ENCODE measurements at regions not wholly inside any gene's neighbourhood (a gene's known extent, or its start where the extent isn't known, plus 50 kb on each side); places are given as distances from the start of the nearest gene placed in this dataset.

GRCh38 chr14:22420598-22421186 lies 168.3 kb downstream of the DAD1 start:
- TF ChIP-seq PATZ1 (CRISPR knock-in tag; IDR thresholded peaks at IDR 0.05; ENCODE audit: borderline replicate concordance) (no peak), ZFP3 (CRISPR knock-in tag; IDR thresholded peaks at IDR 0.05) (no peak), PPARA (CRISPR knock-in tag; IDR thresholded peaks at IDR 0.05; ENCODE audit: borderline replicate concordance) (no peak), RARB (CRISPR knock-in tag; IDR thresholded peaks at IDR 0.05) (no peak), ZFP30 (CRISPR knock-in tag; IDR thresholded peaks at IDR 0.05) (no peak), SNAI2 (CRISPR knock-in tag; IDR thresholded peaks at IDR 0.05) (no peak), GLIS3 (CRISPR knock-in tag; IDR thresholded peaks at IDR 0.05) (no peak), ZNF8 (CRISPR knock-in tag; IDR thresholded peaks at IDR 0.05) (no peak), TCF4 (CRISPR knock-in tag; IDR thresholded peaks at IDR 0.05; ENCODE audit: borderline replicate concordance) (no peak), CSRNP3 (CRISPR knock-in tag; IDR thresholded peaks at IDR 0.05) (no peak)
